Kidney capillary endothelial cell (primary cell): ENCODE measurements at regions not wholly inside any gene's neighbourhood (a gene's known extent, or its start where the extent isn't known, plus 50 kb on each side); places are given as distances from the start of the nearest gene placed in this dataset.
A peak's percentile ranks its signal among the peaks of the same experiment; 100 is the strongest.

Experiments
- DNase-seq: peaks from one replicate; pipeline ENCODE4 v3.0.0-alpha.2; 2018; ENCODE audit warnings: low spot score

DNA sequence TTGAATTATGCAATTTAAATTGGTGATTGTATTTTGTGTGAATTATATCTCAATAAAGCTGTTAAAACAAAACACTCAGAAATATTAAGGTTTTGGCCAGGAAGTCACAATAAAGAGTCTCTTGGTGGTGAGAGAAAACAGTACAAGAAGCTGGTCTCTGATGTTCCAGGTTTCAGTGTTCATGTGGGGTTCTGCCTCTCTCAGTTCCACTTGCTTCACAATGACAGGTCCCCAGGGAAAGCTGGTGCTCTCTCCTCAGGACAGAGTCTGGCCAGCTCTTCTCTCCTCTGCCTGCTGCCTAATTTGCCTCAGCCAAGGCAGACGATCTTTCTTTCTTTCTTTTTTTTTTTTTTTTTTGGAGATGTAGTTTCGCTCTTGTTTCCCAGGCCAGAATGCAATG is 342.9 kb upstream of the PLXNA2 start:
- DNase-seq: no peak

GRCh38 chr1:208593306-208594006 is 349.3 kb upstream of the PLXNA2 start:
- DNase-seq: no peak

- no peak for DNase-seq
Measured at GRCh38 chr1:208595236-208595635, 351.1 kb upstream of the PLXNA2 start.

GRCh38 chr1:208595745-208596144 is 351.6 kb upstream of the PLXNA2 start:
- no peak for DNase-seq

DNA sequence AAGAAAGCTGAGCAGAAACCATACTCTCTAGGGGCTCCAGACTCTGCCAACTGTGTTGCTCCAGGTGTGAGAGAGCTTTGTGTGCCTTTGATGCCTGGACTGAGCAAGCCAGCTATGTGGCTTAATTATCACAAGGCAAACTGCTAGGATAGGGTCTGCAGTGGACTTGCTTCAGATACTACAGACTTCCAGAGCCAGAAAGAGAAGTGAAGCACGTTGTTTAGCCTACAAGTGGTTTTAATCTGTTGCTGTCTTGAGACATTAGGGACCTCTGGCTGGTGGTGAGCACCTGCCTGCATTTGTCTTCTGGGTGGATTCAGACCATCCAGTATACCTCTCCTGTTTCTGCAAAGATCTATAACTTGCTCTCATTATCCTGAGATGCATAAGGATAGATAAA is 353.4 kb upstream of the PLXNA2 start:
- DNase-seq: no peak

DNA sequence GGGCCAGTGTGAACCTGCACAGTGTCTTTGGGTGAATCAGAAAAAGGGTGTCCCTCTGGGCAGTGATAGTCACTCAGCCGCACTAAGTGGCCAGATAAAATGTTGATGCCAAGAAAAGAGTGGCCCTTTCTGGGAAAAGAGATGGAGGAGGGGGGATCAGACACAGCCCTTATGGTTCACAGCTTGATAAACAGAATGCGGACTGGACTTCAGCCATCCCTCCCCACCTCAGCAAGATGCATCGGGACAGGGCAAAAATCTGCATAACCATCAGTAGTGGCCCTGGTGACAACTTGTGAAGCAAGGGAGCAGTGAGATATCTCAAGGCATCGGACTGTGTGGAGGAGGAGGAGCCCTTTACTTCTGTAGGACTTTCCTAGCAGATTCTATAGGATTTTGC is 353.8 kb upstream of the PLXNA2 start:
- DNase-seq: no peak

- no peak for DNase-seq
Measured at GRCh38 chr1:208599063-208599462, 354.9 kb upstream of the PLXNA2 start.

DNA sequence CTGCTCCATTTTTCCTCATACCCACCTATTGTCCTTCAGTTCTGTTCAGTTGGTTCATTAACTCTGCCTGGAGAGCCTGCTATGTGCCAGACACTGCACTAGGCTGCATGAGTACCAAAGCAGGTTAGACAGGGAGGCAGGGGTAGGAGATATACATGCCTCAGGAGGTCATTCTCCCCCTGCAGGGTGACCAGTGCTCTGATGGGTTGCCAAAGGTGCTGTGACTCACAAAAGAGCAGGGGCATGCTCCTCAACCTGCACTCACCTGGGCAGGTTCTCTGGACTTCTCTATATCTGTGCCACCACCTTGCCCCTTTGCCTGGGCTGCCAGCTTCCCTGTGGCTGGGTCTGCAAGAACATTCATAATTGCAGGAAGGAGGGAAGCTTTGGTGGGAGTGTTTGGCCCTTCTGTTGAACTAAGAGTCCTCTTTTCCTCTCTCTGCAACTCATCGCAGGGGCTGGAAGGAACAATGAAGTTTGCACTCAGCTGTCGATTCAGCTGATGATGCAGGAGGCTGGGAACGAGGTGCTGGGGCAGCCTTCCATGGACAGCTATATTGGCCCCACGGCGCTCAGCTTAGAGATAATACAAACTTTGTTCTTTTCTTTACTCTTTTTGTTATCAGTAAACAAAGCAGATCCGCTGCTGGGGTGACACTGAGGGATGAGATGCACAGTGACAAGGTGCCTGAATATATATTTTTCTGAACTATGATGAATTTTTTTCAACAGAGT is 356.4 kb upstream of the PLXNA2 start:
- DNase-seq: no peak

- DNase-seq: no peak
Measured at GRCh38 chr1:208601561-208601960, 357.4 kb upstream of the PLXNA2 start.

DNA sequence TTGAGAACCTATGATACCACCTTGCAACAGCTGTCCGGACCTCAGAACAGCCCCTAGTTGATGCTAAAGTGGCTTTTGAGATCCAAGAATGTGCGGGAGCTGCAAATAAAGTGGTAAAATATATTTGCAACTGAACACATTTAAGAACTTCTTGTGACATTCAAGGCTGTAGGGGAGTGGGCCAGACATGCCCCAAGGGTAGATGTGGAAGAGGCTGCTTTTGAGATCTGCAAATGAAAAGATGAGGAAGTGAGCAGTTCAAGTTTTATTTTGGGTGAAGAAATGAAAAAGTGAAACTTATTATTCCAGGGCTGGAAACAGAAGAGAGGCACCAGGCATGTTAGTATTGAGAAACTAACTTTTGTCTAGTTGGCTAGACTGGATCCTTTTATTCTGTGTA is 359.5 kb upstream of the PLXNA2 start:
- no peak for DNase-seq

- peak; percentile 53 for DNase-seq
Measured at GRCh38 chr1:208604295-208604694, 360.1 kb upstream of the PLXNA2 start.

DNA sequence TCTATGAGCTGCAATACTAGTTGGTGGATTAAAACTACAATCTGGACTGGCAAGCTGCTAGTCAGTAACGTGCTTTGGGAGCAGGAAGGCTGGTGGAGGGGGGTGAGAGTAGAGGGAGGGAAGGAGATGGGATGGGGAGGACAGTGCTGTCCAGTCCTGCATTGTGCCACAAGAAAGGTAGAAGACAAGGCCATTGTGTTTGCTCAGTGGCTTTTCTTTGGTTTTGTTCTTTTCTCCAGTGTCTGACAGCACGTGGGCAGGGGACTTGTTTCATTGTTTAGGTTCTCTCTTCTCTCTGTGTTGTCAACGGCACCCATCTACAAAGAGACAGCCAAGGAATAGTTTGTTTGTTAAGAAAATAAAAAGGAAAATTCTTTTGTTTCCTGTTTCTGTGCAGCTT is 362.8 kb upstream of the PLXNA2 start:
- DNase-seq: no peak

GRCh38 chr1:208607616-208608015 is 363.4 kb upstream of the PLXNA2 start:
- DNase-seq: no peak

DNA sequence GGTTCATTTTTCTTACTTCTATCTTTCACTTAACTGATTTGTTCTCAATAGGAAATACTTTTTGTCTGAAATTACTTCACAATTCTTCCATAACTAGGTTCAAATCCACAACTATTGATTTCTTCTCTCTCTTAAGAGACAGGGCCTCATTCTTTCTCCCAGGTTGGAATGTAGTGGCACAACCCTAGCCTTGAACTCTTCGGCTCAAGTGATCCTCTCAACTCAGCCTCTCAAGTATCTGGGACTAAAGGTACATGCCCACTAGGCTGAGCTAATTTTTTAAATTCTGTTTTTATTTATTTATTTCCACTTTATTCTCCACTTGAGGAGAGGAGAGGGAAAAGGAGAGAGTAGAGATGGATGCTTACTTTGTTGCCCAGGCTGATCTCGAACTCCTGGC is 370.4 kb upstream of the PLXNA2 start:
- no peak for DNase-seq

DNA sequence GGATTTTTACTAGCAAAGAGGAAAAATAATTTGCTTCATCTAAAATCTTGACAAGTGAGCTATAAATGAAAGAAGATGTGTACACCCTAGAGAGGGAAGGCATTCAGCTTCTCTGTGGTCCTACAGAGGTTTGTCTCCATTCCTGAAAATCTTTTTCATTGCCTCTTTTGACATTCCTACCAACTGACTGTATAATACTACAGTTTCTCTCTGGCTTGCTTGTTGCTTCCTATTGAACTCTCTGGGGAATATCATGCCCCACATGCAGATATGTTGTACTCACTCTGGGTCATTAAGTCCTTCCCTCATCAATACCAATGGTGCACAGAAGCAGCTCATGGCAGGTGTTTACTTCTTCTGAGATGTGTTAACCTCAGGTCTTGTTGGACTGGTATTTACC is 371.2 kb upstream of the PLXNA2 start:
- DNase-seq: no peak

DNA sequence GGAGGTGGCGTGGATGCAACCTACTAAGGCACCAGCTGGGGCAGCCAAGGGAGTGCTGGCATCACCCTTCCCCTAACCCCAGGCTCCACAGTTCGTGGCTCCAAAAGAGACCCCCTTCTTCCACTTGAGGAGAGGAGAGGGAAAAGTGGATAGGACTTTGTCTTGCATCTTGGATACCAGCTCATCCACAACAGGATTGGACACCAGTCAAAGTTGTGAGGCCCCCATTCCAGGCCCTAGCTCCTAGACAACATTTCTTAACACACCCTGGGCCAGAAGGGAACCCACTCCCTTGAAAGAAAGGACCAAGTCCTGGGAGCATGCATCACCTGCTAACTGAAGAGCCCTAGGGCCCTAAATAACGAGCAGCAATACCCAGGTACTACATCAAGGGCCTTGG is 372.6 kb upstream of the PLXNA2 start:
- no peak for DNase-seq

DNA sequence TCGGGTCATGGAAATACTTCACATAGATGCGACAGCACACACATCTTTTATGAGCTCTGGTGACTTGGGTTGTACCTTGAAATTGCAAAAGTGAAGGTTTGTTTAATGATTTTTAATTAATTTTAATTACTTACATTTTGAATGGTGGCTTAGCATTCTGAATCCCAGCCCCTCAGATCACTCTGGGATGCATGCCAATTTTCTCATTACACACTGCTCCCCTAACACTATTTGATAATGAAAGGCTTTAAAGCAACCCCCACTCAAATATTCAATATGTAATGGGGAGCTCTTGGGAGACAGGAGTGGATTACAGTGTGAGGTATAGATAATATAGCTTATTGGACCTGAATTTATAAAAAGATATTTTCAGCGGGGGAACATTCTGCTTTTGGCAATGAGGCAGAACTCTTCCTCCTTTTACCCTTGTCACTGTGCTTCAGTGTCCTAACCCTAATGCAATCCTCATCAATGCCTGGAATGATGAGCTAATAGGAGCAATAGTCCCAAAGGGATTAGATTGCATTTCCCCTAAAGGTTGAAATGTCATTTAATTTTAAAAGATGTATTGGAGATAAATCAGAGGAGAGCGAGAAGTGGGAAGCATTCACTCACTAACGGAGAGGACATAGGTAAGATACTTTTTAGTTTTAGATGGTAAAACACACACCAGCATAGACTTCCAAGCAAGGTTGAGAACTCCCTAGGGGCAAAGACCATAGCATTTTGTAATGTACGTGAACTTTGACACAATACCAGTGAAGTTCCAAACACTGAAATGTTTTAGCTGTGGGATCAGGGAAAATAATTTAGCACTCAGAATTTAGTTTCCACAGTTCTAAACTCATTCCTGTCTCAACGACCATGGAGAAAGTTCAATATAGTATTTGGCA is 384.1 kb upstream of the PLXNA2 start:
- DNase-seq: no peak

DNA sequence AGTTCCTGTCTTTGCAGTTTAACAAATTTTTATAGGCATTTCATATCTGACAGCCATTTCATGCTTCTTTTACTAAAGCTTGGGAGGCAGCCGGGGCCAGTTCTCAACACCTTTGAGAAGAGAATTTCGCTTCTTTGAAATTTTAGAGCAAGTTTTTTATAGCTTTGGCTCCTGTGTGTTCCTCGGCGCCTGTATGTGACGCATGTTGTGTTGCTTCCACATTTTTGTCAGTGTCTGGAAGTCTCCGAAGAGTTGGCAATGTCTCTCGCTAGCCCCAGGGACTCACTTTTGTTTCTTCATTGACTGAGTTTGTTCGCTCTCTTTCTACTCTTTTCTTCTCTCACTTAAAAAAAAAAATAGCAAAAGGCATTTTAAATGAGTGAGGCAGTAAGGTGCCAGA is 386.9 kb upstream of the PLXNA2 start:
- DNase-seq: no peak

DNA sequence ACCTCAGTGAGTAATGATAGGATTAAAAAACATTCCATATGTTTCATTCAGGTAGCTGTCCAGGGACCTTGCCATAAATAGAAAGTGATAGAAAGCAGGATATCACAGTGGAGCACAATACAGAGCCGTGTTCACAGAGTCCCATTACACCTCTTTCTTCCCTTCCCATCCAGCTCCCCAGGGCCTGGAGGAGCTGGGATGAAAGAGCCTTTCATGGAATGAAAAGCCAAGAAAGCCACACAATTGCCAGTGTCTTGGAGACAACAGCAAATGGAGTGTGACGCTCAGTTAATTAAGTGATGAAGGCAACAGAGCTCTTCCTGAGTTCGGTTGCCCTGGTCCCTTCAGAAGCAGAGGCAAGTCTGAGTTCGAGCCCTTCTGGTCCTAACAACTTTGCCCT is 387.3 kb upstream of the PLXNA2 start:
- no peak for DNase-seq

- DNase-seq: no peak
Measured at GRCh38 chr1:208634346-208635140, 390.4 kb upstream of the PLXNA2 start.

DNA sequence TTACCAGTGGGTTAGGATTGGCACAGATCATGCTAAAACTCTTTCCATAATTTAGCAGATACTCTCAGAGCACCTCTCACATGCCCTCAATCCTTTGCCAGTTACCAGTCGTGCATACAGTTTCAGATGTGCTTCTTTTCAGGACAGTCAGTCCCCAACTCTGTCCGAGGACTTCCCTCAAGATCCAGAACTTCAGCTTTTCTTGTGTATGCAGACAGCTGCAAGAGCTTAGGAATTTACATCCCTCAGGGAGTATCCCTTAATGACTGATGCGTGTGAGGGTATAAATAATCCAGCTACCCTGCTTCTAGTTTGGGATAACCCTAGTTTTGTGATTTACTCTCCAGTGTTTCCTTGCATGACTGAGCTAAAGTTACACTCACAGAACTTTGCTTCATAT is 393.0 kb upstream of the PLXNA2 start:
- no peak for DNase-seq

DNA sequence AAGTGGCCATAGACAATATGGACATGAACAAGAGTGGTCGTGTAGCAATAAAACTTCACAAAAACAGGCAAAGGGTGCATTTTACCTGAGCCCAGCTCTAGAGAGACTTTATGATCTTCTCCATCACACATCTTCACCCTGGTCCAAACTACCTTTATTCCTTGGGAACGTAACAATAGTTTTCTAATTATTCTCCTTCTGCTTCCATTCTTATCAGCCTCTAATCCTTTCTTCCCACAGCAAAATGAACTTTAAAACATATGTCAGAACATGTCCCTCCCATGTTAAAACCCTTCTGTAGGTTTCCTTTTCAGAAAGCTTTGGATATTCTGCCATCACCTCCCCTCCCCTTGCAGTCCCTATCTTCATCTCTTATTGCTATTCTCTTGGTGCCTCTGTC is 395.2 kb upstream of the PLXNA2 start:
- no peak for DNase-seq
